Mesodermal cell (in vitro differentiated cells): ENCODE measurements at regions not wholly inside any gene's neighbourhood (a gene's known extent, or its start where the extent isn't known, plus 50 kb on each side); places are given as distances from the start of the nearest gene placed in this dataset.
"Not testable (repeated sequence)": the region's sequence is repeated elsewhere in the genome, so short reads cannot be mapped to it uniquely, and the experiment has no call there.

Source experiments
- H3K27ac ChIP-seq: 2 replicates; pipeline ENCODE4 v1.7.0; 2013; ENCODE audit warnings: mild to moderate bottlenecking, low read depth, low read length, moderate library complexity; ENCODE audit not compliant: severe bottlenecking
- H3K36me3 ChIP-seq: 2 replicates; pipeline ENCODE4 v1.7.1; 2013; ENCODE audit warnings: mild to moderate bottlenecking, low read length, moderate library complexity; ENCODE audit not compliant: control insufficient read depth, insufficient read depth
- H3K4me1 ChIP-seq: one replicate; pipeline ENCODE4 v1.7.1; 2013; ENCODE audit warnings: mild to moderate bottlenecking, low read length; ENCODE audit not compliant: insufficient read depth, control insufficient read depth, poor library complexity, severe bottlenecking
- H3K4me3 ChIP-seq: 2 replicates; pipeline ENCODE4 v1.7.0; 2013; ENCODE audit warnings: low read length, control low read depth, mild to moderate bottlenecking; ENCODE audit not compliant: insufficient read depth, poor library complexity, severe bottlenecking; ENCODE audit errors: extremely low read depth
- H3K9me3 ChIP-seq: 2 replicates; pipeline ENCODE4 v1.7.1; 2013; ENCODE audit warnings: mild to moderate bottlenecking, low read length, moderate library complexity; ENCODE audit not compliant: control insufficient read depth
- WGBS, 2 experiments: methylation state at CpG; one replicate each; pipeline ENCODE4 v1.1.5; 2013; ENCODE audit warnings: missing lambda C conversion rate in 2 of 2; ENCODE audit not compliant: insufficient coverage in 2 of 2; 5-methylcytosine and 5-hydroxymethylcytosine counted together

DNA sequence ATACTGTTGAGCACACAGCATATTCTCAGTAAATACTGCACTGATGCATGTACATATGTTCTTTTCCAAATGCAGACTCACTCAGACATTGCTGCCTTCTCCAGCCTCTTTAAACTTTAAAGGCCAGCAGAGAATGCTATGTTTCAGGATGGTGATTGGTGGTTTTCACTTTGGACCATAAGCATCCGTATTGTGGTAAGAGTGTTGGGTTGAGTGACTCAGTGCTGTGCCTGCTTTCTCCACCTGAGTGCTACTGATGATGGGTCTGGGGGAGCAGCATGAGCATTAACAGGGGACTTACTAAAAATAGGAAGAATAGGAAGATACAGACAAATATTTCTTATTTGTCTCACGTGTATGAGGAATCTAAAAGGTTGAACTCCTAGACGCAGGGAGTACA is 56.3 kb upstream of the ZNF92 start:
- Histone ChIP-seq H3K4me1 (no peaks in the 10 kb centered on the region), H3K36me3 (no peaks in the 10 kb centered on the region), H3K27ac (no peak overlapping the region), H3K9me3 (no peaks in the 10 kb centered on the region), H3K4me3 (no peak overlapping the region)
- WGBS, 2 experiments, result 90 to 95% methylated on average over 3 of the region's 3 CpGs

DNA sequence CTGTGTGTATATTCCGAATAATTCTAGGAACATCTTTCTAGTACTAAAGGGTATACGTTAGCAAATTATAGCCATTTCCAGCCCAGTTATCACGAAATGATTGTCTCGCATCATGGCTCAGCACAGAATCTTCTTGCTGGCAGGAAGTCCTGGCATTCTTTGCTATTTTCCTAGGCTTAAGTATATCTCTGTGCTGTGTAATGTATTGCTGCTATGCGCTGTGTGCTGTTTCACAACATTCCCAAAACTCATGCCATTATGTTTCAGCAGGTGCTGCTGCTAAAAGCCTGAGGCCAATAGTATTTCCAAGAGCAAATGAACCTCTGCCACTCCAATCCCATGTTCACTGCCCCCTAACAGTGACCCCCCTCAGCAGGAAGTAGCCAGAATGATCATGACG is 62.9 kb upstream of the ZNF92 start:
- no peaks in the 10 kb centered on the region for H3K4me1 ChIP-seq
- H3K9me3 ChIP-seq, result no peaks in the 10 kb centered on the region
- 96 to 100% methylated on average over 3 to 4 of the region's 6 CpGs for WGBS, 2 experiments
- no peak overlapping the region for H3K4me3 ChIP-seq
- no peak overlapping the region for H3K27ac ChIP-seq
- no peaks in the 10 kb centered on the region for H3K36me3 ChIP-seq

DNA sequence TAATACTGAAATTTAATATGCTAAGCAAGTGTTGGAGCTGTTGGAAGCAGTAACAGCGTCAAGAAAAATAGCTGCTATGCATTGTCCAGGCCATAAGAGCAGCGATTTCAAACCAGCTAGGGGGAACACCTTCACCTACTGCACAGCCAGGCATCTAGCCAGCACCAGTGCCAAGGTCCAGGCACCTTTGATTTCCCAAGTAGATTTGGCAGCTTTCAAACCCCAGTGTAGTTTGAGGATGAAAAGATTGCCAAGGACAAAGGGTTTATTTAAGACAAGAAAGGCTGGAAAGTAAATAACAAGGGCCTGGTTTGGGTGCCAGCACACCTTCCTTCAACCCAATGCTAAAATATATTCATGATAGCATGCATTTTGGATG is 65.4 kb upstream of the ZNF92 start:
- H3K27ac ChIP-seq, result no peak overlapping the region
- no peak overlapping the region for H3K4me3 ChIP-seq
- no peaks in the 10 kb centered on the region for H3K36me3 ChIP-seq
- no peaks in the 10 kb centered on the region for H3K4me1 ChIP-seq
- no peaks in the 10 kb centered on the region for H3K9me3 ChIP-seq
- 64 to 67% methylated on average over 2 of the region's 2 CpGs for WGBS, 2 experiments

DNA sequence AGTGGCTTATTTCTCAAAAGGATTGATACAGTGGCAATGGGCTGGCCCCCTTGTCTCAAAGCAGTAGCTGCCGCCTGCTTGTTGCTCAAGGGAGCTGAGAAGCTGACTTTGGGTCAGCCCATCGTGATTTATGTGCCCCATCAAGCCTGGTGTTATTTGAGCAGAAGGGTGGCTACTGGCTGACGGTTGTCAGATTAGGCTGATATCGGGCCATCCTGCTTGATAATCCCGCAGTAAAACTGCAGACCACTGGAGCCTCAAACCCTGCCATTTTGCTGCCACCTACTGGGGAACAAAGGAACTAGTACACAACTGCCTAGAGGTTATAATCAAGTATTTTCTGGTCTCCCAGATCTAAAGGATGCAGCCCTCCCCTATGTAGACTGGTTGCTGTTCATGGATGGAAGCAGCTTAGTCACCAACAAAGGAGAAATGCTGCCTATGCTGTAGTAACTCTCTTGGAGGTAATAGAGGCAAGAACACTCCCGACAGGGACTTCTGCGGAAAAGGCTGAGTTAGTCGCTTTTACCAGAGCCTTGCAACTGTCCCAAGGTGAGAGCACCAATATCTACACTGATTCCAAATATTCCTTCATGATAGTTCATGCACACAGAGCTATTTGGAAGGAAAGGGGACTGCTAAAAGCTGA is 65.9 kb upstream of the ZNF92 start:
- H3K4me3 ChIP-seq, result no peak overlapping the region
- 26 to 69% methylated on average over 3 to 5 of the region's 8 CpGs for WGBS, 2 experiments
- no peaks in the 10 kb centered on the region for H3K4me1 ChIP-seq

DNA sequence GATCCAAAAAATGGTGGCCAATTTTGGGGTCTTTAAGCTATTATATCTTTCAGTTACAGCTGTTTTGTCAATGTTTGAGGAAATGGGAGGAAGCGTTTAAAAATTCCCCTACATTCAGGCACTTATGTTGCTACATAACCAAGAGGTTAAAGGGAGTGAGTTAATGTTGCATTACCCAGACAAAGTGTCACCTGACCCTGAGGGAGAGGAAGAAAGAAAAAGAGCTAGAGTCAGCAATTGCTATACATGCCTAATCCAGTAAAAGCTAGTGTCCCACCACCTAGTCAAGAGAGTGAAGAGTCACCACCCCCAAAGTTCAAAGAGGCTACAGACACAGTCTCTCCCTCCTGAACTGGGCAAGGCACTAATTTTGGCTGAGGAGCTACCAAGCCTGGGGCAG is 69.5 kb upstream of the ZNF92 start:
- no peaks in the 10 kb centered on the region for H3K36me3 ChIP-seq
- no peaks in the 10 kb centered on the region for H3K4me1 ChIP-seq
- WGBS, 2 experiments, result no CpG with 5 or more reads among the region's 1 CpG
- no peak overlapping the region for H3K4me3 ChIP-seq
- H3K9me3 ChIP-seq, result no peaks in the 10 kb centered on the region
- H3K27ac ChIP-seq, result no peak overlapping the region

More for the DNA sequence above, 65.9 kb upstream of the ZNF92 start:
- H3K27ac ChIP-seq, result no peak overlapping the region
- no peaks in the 10 kb centered on the region for H3K9me3 ChIP-seq
- H3K36me3 ChIP-seq, result no peaks in the 10 kb centered on the region

DNA sequence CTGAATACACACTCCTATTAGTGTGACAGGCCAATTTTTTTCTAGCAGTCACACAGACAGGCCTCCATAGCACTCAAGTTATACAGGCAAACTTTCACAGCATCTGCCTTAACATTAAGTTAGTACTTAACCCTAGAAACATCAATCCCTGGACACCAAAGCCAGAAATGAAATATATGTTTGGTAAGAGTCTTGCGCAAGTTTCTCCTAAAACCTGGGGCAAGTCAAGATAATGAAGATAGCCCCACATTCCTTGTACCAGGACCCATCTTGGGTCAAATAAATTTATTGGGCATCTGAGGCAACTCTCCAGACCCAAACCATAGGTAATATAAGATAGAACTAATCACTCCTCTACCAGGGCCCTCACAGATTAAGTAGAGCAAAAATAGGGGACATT is 70.8 kb upstream of the ZNF92 start:
- Histone ChIP-seq H3K27ac (no peak overlapping the region), H3K36me3 (no peaks in the 10 kb centered on the region), H3K4me1 (no peaks in the 10 kb centered on the region), H3K4me3 (no peak overlapping the region), H3K9me3 (no peaks in the 10 kb centered on the region)
- no CpG with 5 or more reads among the region's 1 CpG for WGBS, 2 experiments

DNA sequence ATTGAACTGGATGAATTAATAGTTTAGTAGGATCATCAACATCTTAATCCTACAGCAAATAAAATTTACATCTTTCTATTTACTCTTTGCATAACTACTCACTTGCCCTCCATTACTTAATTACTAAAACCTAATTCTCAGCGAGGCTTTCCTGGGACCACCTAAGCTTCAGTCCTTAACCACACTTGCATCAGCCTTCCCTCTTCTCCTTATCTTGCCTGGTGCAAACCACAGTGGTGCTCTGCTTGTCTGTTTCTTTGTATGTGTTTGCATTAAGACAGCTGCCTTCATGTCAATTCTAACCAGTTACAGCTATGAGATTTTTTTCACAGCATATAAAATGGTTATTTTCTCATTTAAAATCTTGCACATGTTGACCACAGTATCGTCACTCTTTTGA is 72.6 kb upstream of the ZNF92 start:
- H3K4me3 ChIP-seq, result no peak overlapping the region
- no peak overlapping the region for H3K27ac ChIP-seq
- H3K9me3 ChIP-seq, result no peaks in the 10 kb centered on the region
- H3K4me1 ChIP-seq, result no peaks in the 10 kb centered on the region
- H3K36me3 ChIP-seq, result no peaks in the 10 kb centered on the region
- 0% methylated on average over 1 of the region's 2 CpGs for WGBS, 2 experiments

DNA sequence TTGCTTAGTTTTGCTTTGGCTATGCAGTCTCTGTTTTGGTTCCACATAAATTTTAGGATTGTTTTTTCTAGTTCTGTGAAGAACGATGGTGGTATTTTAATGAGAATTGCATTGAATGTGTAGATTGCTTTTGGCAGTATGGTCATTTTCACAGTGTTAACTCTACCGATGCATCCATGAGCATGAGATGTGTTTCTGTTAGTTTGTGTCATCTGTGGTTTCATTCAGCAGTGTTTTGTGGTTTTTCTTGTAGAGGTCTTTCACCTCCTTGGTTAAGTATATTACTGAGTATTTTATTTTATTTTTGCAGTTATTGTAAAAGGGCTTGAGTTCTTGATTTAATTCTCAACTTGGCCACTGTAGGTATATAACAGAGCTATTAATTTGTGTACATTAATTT is 78.2 kb upstream of the ZNF92 start:
- Histone ChIP-seq H3K36me3 (no peaks in the 10 kb centered on the region), H3K27ac (no peak overlapping the region), H3K4me3 (no peak overlapping the region), H3K9me3 (no peaks in the 10 kb centered on the region), H3K4me1 (no peaks in the 10 kb centered on the region)
- 95 to 100% methylated on average over 1 to 2 of the region's 2 CpGs for WGBS, 2 experiments

DNA sequence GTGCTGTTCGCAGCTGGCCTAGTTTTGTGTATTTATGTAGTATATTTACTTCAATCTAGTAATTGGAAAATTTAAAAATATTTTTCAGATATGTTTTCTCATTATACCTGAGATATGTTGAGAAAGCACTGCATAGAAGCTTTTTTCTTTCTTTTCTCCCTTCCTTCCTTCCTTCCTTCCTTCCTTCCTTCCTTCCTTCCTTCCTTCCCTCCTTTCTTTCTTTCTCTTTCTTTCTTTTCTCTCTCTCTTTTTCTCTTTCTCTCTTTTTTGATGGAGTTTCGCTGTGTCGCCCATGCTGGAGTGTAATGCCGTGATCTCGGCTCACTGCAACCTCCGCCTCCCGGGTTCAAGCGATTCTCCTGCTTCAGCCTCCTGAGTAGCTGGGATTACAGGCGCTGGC is 83.3 kb upstream of the ZNF92 start:
- not testable (repeated sequence) for H3K36me3 ChIP-seq, H3K9me3 ChIP-seq, H3K4me1 ChIP-seq, H3K27ac ChIP-seq, H3K4me3 ChIP-seq
- WGBS, 2 experiments, result 90 to 91% methylated on average over 8 of the region's 9 CpGs

DNA sequence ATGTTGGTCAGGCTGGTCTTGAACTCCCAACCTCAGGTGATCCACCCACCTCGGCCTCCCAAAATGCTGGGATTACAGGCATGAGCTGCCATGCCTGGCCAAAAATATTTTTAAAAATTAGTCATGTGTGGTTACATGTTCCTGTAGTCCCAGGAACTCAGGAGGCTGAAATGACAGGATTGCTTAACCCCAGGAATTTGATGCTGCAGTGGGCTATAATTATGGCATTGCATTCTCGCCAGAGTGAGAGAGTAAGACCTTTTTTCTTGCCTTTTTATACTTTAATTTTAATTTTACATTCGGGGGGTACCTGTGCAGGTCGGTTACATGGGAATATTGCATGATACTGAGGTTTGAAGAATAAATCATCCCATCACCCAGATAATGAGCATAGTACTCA is 86.6 kb upstream of the ZNF92 start:
- Histone ChIP-seq H3K9me3 (no peaks in the 10 kb centered on the region), H3K36me3 (no peaks in the 10 kb centered on the region), H3K4me1 (no peaks in the 10 kb centered on the region), H3K27ac (no peak overlapping the region), H3K4me3 (no peak overlapping the region)
- 75 to 88% methylated on average over 1 of the region's 4 CpGs for WGBS, 2 experiments

DNA sequence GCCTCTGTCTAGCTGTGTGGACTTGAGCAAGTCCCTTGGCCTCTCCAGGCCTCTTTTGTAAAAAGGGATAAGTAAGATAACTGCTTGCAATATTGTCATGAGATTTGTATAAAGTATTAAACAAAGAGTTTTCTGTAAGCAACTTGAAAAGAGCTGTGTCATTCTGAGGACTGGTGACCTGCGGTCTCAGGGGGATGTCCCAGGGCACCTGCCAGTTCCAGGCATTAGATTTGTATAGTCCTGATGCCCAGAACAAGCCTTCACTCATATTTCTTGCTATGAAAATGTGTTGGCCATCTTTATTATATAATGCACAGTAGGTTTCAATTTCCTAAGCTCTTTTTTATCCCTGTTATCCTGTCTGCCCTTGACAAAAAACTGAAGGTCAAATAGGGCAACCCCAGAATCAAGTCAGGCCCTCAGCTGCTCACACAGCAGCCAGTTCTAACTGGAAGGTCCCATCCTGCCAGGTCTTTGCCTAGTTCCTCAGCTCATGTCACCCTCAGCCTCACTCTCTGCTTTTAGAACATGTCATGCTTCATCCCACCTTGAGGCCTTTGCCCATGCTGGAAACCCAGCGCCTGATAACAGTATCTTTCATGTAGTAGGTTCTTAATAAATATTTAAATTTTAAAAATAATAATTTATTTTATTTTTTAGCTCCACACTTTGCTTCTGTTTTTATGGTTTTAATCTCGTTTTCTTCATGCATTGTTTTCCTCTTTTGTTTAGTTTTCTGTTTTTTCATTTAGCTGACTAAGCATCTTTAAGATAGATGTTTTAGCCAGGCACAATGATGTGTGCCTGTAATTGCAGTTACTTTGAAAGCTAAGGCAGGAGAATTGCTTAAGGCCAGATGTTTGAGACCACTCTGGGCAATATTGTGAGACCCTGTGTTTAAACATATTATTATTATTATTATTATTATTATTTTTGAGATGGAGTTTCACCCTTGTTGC is 87.5 kb upstream of the ZNF92 start:
- H3K36me3 ChIP-seq, result no peaks in the 10 kb centered on the region
- no peak overlapping the region for H3K4me3 ChIP-seq
- WGBS, 2 experiments, result 100% methylated on average over 1 of the region's 3 CpGs; no CpG with 5 or more reads in 1 of the 2 experiments
- H3K27ac ChIP-seq, result no peak overlapping the region
- no peaks in the 10 kb centered on the region for H3K9me3 ChIP-seq
- H3K4me1 ChIP-seq, result no peaks in the 10 kb centered on the region
